Natural killer cell treated with Interleukin-12 subunit alpha and Interleukin-12 subunit beta and Interleukin-15 and Interleukin-18, amount 100 ng/mL, for 72 hours (primary cell): ENCODE measurements at regions not wholly inside any gene's neighbourhood (a gene's known extent, or its start where the extent isn't known, plus 50 kb on each side); places are given as distances from the start of the nearest gene placed in this dataset.

Source experiments
- ATAC-seq, 2 donors: fragments of 150-1000 bp; cut with Tn5 transposase in 1 of 2; sonication (Bioruptor Pico), chemical (Tn5 transposase) in 1 of 2; 2 replicates each; pipeline ENCODE4 v1.10.0; 2021
- DNase-seq: peaks from one replicate; pipeline ENCODE4 v3.0.0; 2022; ENCODE audit warnings: low spot score
- H3K27ac Mint-ChIP-seq, 2 donors: 1 replicate in 1 of 2; 2 replicates in 1 of 2; pipeline ENCODE4 v1.8.0; 2022; ENCODE audit warnings: mixed read lengths in 2 of 2, mild to moderate bottlenecking in 1 of 2, moderate library complexity in 1 of 2
- H3K27me3 Mint-ChIP-seq, 2 donors: 1 replicate in 1 of 2; 2 replicates in 1 of 2; pipeline ENCODE4 v1.8.0; 2022; ENCODE audit warnings: mixed read lengths in 2 of 2
- H3K36me3 Mint-ChIP-seq: one replicate; pipeline ENCODE4 v1.8.0; 2022; ENCODE audit warnings: mixed read lengths
- H3K4me1 Mint-ChIP-seq, 2 donors: 1 replicate in 1 of 2; 2 replicates in 1 of 2; pipeline ENCODE4 v1.8.0; 2022; ENCODE audit warnings: low read depth in 2 of 2, mixed read lengths in 2 of 2, mild to moderate bottlenecking in 1 of 2
- H3K4me3 Mint-ChIP-seq: one replicate; pipeline ENCODE4 v1.8.0; 2022; ENCODE audit warnings: mixed read lengths
- H3K9me3 Mint-ChIP-seq: 2 replicates; pipeline ENCODE4 v1.8.0; 2022; ENCODE audit warnings: mixed read lengths

DNA sequence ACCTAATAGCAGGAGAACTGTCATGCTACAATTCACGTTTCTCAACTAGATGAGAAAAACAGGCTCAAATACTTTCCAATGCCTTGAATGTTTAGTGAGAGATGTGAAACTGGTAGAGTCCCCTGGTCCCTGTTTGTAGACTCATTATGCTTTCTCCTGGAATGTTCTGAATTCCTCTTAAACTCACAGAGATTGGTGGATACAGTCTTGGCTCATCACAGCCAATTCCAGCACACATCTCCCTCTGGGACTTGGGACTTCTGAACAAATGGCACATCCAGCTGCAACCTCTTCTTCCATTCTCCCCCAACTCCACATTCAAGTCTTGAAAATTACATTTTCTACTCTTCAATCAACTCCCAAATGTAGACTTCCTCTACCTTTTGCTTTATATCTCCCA lies 58.4 kb upstream of the NT5C1B start:
- Mint-ChIP-seq H3K27ac (no peak overlapping the region), H3K4me3 (no peak overlapping the region), H3K4me1 (no peaks in the 10 kb centered on the region), H3K27me3 (no peaks in the 10 kb centered on the region), H3K9me3 (peaks cover 10% of the 10 kb centered on the region), H3K36me3 (peaks cover 5% of the 10 kb centered on the region)
- DNase-seq, result no peak
- ATAC-seq, result no peak

DNA sequence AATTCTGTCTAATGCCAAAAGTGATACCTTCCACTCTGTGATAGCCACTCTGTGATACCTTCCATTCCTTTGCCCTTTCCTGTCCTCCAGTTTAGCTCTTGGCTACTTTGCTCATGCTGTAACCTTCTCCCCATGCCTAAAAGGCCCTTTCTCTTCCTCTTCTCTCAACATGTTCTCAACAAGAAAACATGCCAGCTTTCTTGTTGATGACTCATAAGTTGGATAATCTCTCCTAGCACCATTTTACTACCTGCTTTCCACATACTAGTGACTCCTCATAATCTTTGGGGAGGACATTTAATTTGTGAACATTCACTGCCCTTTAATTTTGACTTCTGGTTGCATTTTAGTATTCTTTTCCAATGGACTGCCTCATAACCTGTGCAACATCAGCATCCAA lies 55.9 kb upstream of the NT5C1B start:
- no peak for DNase-seq
- H3K9me3 Mint-ChIP-seq, result peaks cover 12% of the 10 kb centered on the region
- H3K4me3 Mint-ChIP-seq, result no peak overlapping the region
- no peaks in the 10 kb centered on the region for H3K4me1 Mint-ChIP-seq
- no peak for ATAC-seq
- H3K27me3 Mint-ChIP-seq, result no peaks in the 10 kb centered on the region
- H3K36me3 Mint-ChIP-seq, result peaks cover 5% of the 10 kb centered on the region
- no peak overlapping the region for H3K27ac Mint-ChIP-seq

DNA sequence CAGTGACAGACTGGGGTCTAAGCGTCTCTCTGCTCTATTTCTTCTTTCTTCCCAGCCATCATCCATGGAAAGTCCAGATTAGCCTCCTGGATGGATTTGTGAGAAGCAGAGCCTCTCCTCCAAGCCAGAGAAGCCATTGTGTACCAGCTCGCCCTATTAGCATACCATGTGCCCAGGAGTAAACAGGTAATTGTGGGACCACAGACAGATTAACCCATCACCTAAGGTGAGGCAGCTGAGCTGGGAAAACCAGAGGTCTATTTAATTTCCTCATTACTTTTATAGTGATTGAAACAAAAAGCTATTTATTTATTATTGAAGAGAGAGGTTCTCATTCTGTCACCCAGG lies 54.7 kb upstream of the NT5C1B start:
- Mint-ChIP-seq H3K36me3 (peaks cover 5% of the 10 kb centered on the region), H3K27ac (no peak overlapping the region), H3K27me3 (no peaks in the 10 kb centered on the region), H3K4me1 (no peaks in the 10 kb centered on the region), H3K4me3 (no peak overlapping the region), H3K9me3 (peaks cover 12% of the 10 kb centered on the region)
- no peak for ATAC-seq
- DNase-seq, result no peak

DNA sequence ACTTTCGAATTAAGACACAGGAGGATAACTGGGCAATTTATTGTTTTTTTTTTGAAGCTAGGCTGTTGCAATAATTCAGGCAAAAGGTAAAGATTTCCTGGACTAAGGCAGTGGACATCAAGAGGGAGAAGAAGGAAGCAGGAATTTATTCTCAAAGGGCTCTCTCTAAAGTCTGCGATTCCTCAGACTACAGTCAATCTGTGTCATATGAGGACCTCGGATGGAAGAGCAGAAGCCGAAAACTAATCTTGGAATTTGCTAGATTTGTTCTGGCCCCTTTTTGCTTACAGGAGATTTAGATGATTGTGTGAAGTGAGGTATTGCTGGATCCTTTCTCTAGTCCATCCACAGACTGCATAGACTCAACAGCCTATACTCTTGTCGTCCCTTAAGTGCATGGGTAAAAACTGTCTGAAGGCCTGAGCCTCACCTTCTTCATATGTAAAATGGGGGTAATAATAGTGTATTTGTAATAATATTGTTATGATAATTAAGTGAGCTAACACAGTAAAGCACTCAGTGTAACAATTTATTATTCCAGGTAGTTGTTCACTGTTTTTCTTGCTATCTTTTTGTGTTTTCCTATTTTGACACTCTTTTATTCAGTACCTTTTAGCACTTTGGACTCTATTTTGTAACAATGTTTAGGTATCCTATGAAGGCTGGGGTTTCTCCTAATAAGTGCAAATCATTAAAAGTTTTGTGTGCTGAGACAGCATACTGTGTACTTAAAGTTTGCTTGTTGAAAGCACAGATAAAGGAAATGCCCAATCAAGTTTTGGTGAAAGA lies 54.2 kb upstream of the NT5C1B start:
- no peak for ATAC-seq
- no peaks in the 10 kb centered on the region for H3K27me3 Mint-ChIP-seq
- peaks cover 12% of the 10 kb centered on the region for H3K9me3 Mint-ChIP-seq
- H3K4me3 Mint-ChIP-seq, result no peak overlapping the region
- no peak overlapping the region for H3K27ac Mint-ChIP-seq
- no peak for DNase-seq
- no peaks in the 10 kb centered on the region for H3K4me1 Mint-ChIP-seq
- H3K36me3 Mint-ChIP-seq, result peaks cover 5% of the 10 kb centered on the region

DNA sequence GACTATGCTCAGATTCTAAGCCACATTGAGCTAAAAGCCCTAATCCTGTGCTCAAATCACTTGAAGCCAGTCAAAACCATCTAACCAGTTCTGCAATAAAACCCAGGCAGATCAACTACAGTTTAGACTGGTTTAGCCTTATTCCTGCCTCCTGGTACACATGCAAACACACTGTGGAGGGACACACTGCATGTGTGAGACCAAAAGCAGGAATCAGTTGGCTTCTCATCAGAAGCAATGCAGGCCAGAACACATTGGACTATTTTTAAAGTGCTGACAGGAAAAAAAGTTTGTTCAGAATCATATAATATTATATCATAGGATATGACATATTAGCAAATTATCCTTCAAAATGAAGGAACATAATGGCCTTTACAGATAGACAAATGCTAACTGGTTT lies 52.5 kb upstream of the NT5C1B start:
- ATAC-seq (no peak), DNase-seq (no peak)
- H3K9me3 Mint-ChIP-seq, result peaks cover 24% of the 10 kb centered on the region
- H3K27me3 Mint-ChIP-seq, result no peaks in the 10 kb centered on the region
- H3K4me3 Mint-ChIP-seq, result no peak overlapping the region
- no peak overlapping the region for H3K27ac Mint-ChIP-seq
- H3K4me1 Mint-ChIP-seq, result no peaks in the 10 kb centered on the region
- H3K36me3 Mint-ChIP-seq, result peaks cover 18% of the 10 kb centered on the region

DNA sequence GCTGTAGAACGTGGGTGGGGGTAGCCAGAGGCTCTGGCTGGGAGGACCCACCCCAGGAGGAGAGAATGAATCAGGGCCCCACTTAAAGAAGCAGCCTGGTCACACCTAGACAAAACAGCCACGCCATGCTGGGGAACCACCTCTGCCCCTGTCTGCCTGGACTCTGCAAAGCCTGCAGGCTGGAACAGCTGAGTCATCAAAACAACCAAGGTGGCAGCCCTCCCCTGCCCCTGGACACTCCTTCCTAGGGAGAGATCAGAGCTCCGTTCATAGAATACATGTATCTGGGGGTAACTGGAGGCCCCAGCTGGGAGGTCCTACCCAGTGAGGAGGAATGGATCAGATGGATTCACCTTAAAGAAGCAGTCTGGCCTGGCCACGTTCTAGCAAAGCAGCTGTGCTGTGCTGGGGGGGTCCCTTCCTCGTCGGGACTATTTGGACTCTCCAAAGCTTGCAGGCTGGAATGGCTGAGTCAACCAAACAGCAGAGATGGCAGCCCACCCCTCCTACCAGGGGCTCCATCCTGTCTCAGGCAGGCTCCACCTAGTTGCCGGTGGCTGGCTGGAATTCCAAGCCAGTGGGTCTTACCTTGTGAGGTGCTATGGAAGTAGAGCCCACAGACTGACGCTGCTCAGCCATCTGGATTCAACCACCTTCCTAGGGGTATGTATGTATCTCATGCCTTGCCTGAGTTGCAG lies 50.5 kb upstream of the NT5C1B start:
- H3K27me3 Mint-ChIP-seq, result no peaks in the 10 kb centered on the region
- H3K9me3 Mint-ChIP-seq, result peaks cover 33% of the 10 kb centered on the region
- H3K4me3 Mint-ChIP-seq, result no peak overlapping the region
- no peak for ATAC-seq
- peaks cover 32% of the 10 kb centered on the region for H3K36me3 Mint-ChIP-seq
- no peaks in the 10 kb centered on the region for H3K4me1 Mint-ChIP-seq
- no peak overlapping the region for H3K27ac Mint-ChIP-seq
- no peak for DNase-seq
